HEK293 (cell line): ENCODE measurements at regions not wholly inside any gene's neighbourhood (a gene's known extent, or its start where the extent isn't known, plus 50 kb on each side); places are given as distances from the start of the nearest gene placed in this dataset.

ENCODE experiments used
- KLF16 ChIP-seq: fragments of 450-650 bp; formaldehyde crosslinking; IDR thresholded peaks from 2 replicates; pipeline ENCODE4 v1.5.1; 2017; ENCODE audit warnings: missing biosample characterization, missing genetic modification characterization
- KLF8 ChIP-seq: fragments of 450-650 bp; formaldehyde crosslinking; IDR thresholded peaks from 2 replicates; pipeline ENCODE4 v1.5.1; 2016; ENCODE audit warnings: missing biosample characterization, missing genetic modification characterization
- PRDM1 ChIP-seq: fragments of 450-650 bp; formaldehyde crosslinking; IDR thresholded peaks from 2 replicates; pipeline ENCODE4; 2016; ENCODE audit warnings: missing biosample characterization, missing genetic modification characterization
- SCRT2 ChIP-seq: fragments of 450-650 bp; formaldehyde crosslinking; IDR thresholded peaks from 2 replicates; pipeline ENCODE4 v1.5.1; 2016; ENCODE audit warnings: missing biosample characterization, missing genetic modification characterization
- SP2 ChIP-seq: fragments of 450-650 bp; formaldehyde crosslinking; IDR thresholded peaks from 2 replicates; pipeline ENCODE4 v1.5.1; 2016; ENCODE audit warnings: missing biosample characterization, missing genetic modification characterization
- TRIM28 ChIP-seq: IDR thresholded peaks from 2 replicates; pipeline ENCODE4 v1.6.1; 2011; ENCODE audit warnings: low read length, control low read depth, borderline replicate concordance
- ZBTB7A ChIP-seq: fragments of 450-650 bp; formaldehyde crosslinking; IDR thresholded peaks from 2 replicates; pipeline ENCODE4 v1.5.1; 2016; ENCODE audit warnings: low read depth, missing biosample characterization, missing genetic modification characterization
- ZNF341 ChIP-seq: fragments of 450-650 bp; formaldehyde crosslinking; IDR thresholded peaks from 2 replicates; pipeline ENCODE4; 2016; ENCODE audit warnings: low read depth, missing biosample characterization, missing genetic modification characterization
- ZNF571 ChIP-seq: fragments of 450-650 bp; formaldehyde crosslinking; IDR thresholded peaks from 2 replicates; pipeline ENCODE4 v1.5.0; 2017; ENCODE audit warnings: missing biosample characterization, missing genetic modification characterization
- ZNF596 ChIP-seq: fragments of 450-650 bp; IDR thresholded peaks from 2 replicates; pipeline ENCODE4 v1.5.0; 2018; ENCODE audit warnings: missing biosample characterization, mild to moderate bottlenecking, missing genetic modification characterization, moderate library complexity
- TF ChIP-seq, protein P1 (sequence below): fragments of 450-650 bp; formaldehyde crosslinking; IDR thresholded peaks from 2 replicates; pipeline ENCODE4 v1.5.1; 2016; ENCODE audit warnings: missing biosample characterization, missing genetic modification characterization
- TF ChIP-seq, protein P2 (sequence below): fragments of 450-650 bp; formaldehyde crosslinking; IDR thresholded peaks from 2 replicates; pipeline ENCODE4 v1.5.1; 2016; ENCODE audit warnings: missing biosample characterization, missing genetic modification characterization
- TF ChIP-seq, protein P3 (sequence below): fragments of 450-650 bp; formaldehyde crosslinking; IDR thresholded peaks from 2 replicates; pipeline ENCODE4 v1.5.1; 2016; ENCODE audit warnings: missing biosample characterization, missing genetic modification characterization

DNA sequence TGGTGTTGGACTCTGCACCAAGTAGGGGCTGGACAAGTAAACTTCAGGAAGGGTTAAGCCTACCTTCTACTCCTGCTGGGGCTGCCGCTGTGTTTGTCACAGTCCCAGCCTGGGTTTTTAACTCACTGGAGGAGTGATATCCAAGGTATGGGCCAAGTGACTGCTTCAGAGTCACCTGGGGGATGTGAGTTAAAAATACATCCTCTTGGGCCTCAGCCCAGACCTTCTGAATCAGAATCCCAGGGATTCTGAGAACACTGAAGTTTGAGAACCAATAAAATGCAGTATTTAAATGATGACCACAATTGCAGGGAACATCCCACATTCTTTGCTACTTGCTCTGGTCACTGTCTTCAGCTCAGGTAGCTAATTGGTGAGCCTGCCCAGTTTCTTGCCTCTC, 95.1 kb upstream of the DNAH5 start:
- TF ChIP-seq, protein P1, sequence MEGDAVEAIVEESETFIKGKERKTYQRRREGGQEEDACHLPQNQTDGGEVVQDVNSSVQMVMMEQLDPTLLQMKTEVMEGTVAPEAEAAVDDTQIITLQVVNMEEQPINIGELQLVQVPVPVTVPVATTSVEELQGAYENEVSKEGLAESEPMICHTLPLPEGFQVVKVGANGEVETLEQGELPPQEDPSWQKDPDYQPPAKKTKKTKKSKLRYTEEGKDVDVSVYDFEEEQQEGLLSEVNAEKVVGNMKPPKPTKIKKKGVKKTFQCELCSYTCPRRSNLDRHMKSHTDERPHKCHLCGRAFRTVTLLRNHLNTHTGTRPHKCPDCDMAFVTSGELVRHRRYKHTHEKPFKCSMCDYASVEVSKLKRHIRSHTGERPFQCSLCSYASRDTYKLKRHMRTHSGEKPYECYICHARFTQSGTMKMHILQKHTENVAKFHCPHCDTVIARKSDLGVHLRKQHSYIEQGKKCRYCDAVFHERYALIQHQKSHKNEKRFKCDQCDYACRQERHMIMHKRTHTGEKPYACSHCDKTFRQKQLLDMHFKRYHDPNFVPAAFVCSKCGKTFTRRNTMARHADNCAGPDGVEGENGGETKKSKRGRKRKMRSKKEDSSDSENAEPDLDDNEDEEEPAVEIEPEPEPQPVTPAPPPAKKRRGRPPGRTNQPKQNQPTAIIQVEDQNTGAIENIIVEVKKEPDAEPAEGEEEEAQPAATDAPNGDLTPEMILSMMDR = no peak
- no peak for TF ChIP-seq ZNF341 (tag by site-specific recombination)
- TF ChIP-seq ZNF596 (tag by site-specific recombination) = no peak
- TF ChIP-seq ZBTB7A (tag by site-specific recombination) = no peak
- no peak for TF ChIP-seq ZNF571 (tag by site-specific recombination)
- TF ChIP-seq KLF8 (tag by site-specific recombination) = no peak
- no peak for TF ChIP-seq KLF16 (tag by site-specific recombination)
- TF ChIP-seq TRIM28 = no peak
- TF ChIP-seq, protein P2, sequence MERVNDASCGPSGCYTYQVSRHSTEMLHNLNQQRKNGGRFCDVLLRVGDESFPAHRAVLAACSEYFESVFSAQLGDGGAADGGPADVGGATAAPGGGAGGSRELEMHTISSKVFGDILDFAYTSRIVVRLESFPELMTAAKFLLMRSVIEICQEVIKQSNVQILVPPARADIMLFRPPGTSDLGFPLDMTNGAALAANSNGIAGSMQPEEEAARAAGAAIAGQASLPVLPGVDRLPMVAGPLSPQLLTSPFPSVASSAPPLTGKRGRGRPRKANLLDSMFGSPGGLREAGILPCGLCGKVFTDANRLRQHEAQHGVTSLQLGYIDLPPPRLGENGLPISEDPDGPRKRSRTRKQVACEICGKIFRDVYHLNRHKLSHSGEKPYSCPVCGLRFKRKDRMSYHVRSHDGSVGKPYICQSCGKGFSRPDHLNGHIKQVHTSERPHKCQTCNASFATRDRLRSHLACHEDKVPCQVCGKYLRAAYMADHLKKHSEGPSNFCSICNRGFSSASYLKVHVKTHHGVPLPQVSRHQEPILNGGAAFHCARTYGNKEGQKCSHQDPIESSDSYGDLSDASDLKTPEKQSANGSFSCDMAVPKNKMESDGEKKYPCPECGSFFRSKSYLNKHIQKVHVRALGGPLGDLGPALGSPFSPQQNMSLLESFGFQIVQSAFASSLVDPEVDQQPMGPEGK = no peak
- TF ChIP-seq PRDM1 (tag by site-specific recombination) = no peak
- TF ChIP-seq, protein P3, sequence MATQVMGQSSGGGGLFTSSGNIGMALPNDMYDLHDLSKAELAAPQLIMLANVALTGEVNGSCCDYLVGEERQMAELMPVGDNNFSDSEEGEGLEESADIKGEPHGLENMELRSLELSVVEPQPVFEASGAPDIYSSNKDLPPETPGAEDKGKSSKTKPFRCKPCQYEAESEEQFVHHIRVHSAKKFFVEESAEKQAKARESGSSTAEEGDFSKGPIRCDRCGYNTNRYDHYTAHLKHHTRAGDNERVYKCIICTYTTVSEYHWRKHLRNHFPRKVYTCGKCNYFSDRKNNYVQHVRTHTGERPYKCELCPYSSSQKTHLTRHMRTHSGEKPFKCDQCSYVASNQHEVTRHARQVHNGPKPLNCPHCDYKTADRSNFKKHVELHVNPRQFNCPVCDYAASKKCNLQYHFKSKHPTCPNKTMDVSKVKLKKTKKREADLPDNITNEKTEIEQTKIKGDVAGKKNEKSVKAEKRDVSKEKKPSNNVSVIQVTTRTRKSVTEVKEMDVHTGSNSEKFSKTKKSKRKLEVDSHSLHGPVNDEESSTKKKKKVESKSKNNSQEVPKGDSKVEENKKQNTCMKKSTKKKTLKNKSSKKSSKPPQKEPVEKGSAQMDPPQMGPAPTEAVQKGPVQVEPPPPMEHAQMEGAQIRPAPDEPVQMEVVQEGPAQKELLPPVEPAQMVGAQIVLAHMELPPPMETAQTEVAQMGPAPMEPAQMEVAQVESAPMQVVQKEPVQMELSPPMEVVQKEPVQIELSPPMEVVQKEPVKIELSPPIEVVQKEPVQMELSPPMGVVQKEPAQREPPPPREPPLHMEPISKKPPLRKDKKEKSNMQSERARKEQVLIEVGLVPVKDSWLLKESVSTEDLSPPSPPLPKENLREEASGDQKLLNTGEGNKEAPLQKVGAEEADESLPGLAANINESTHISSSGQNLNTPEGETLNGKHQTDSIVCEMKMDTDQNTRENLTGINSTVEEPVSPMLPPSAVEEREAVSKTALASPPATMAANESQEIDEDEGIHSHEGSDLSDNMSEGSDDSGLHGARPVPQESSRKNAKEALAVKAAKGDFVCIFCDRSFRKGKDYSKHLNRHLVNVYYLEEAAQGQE (tag by site-specific recombination) = no peak
- no peak for TF ChIP-seq SP2 (tag by site-specific recombination)
- no peak for TF ChIP-seq SCRT2 (tag by site-specific recombination)
